Vagina (tissue), 2 donors: ENCODE measurements at regions not wholly inside any gene's neighbourhood (a gene's known extent, or its start where the extent isn't known, plus 50 kb on each side); places are given as distances from the start of the nearest gene placed in this dataset.

Experiments
- DNase-seq, 2 donors: peaks; one replicate each; pipeline ENCODE4 v3.0.0-alpha.2; 2017; ENCODE audit errors: extremely low spot score in 2 of 2
- H3K27ac ChIP-seq: fragments of 200-600 bp; sonication (generic); one replicate; pipeline ENCODE4 v1.5.1; 2019
- H3K27me3 ChIP-seq: fragments of 200-600 bp; sonication (generic); one replicate; pipeline ENCODE4 v1.5.1; 2019
- H3K36me3 ChIP-seq, 2 donors: fragments of 200-600 bp; sonication (generic); one replicate each; pipeline ENCODE4 v1.5.1; 2017 to 2019
- H3K4me1 ChIP-seq: fragments of 200-600 bp; sonication (generic); one replicate; pipeline ENCODE4 v1.5.1; 2019
- H3K4me3 ChIP-seq, 2 donors: fragments of 200-600 bp; sonication (generic); 1 replicate in 1 of 2; 2 replicates in 1 of 2; pipeline ENCODE4 v1.5.1; 2016 to 2019
- H3K9me3 ChIP-seq: fragments of 200-600 bp; sonication (generic); one replicate; pipeline ENCODE4 v1.5.1; 2019
- POLR2A ChIP-seq, 2 donors: fragments of 450-650 bp; IDR thresholded peaks; one replicate each; pipeline ENCODE4 v1.6.1; 2017; ENCODE audit warnings: antibody characterized with exemption in 2 of 2, mild to moderate bottlenecking in 2 of 2, moderate library complexity in 2 of 2
- POLR2AphosphoS5 ChIP-seq, 2 donors: sonication (generic); formaldehyde crosslinking; IDR thresholded peaks; one replicate each; pipeline ENCODE4 v1.9.0; 2017; ENCODE audit warnings: antibody characterized with exemption in 2 of 2, mild to moderate bottlenecking in 2 of 2, low read depth in 1 of 2; ENCODE audit not compliant: insufficient read depth in 1 of 2
- intact Hi-C: fragments of 100-400 bp; cut with DNase I; formaldehyde crosslinking; loops from one replicate; pipeline ENCODE4 v1.15.1; 2023
- TF ChIP-seq, protein P1 (sequence below), 3 experiments: fragments of 450-650 bp in 2 of 3; fragments of 200-600 bp in 1 of 3; sonication (generic) in 1 of 3; IDR thresholded peaks; one replicate each; pipeline ENCODE4 v1.5.1; 2017 to 2019; ENCODE audit warnings: antibody characterized with exemption in 3 of 3, mild to moderate bottlenecking in 2 of 3, moderate library complexity in 2 of 3

DNA sequence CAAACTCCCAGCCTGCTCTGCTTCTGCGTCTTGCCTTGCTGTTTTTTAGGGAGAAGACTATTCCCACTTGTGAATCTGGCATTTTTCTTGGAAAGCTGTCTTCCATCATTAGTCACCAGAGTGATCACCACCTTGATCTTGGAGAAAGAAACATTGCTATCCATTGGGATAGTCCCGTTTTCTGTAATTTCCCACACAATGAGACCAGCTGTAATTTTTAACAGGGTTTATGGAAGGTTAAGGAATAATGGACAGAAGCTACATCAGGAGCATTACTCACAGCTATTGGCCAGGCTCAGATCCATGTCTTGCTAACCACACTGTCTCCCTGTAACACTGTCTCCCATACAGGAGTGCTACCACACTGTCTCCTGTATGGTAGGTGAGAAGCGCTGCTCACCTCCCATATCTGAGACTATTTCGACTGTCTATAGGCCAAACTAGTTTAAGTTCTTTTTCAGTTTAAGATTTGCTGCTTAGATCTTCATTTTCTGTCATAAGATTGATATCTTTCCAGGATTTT is 523.0 kb downstream of the SPRY1 start:
- Histone ChIP-seq H3K36me3 (no peaks in the 10 kb centered on the region), H3K4me1 (no peaks in the 10 kb centered on the region), H3K27me3 (no peaks in the 10 kb centered on the region), H3K9me3 (no peaks in the 10 kb centered on the region), H3K27ac (no peak overlapping the region), H3K4me3 (no peak overlapping the region)
- TF ChIP-seq POLR2AphosphoS5 (IDR thresholded peaks at IDR 0.05; ENCODE audit: insufficient read depth in 1 of 2, low read depth in 1 of 2), result no peak
- TF ChIP-seq POLR2A (IDR thresholded peaks at IDR 0.05), result no peak
- TF ChIP-seq, protein P1, sequence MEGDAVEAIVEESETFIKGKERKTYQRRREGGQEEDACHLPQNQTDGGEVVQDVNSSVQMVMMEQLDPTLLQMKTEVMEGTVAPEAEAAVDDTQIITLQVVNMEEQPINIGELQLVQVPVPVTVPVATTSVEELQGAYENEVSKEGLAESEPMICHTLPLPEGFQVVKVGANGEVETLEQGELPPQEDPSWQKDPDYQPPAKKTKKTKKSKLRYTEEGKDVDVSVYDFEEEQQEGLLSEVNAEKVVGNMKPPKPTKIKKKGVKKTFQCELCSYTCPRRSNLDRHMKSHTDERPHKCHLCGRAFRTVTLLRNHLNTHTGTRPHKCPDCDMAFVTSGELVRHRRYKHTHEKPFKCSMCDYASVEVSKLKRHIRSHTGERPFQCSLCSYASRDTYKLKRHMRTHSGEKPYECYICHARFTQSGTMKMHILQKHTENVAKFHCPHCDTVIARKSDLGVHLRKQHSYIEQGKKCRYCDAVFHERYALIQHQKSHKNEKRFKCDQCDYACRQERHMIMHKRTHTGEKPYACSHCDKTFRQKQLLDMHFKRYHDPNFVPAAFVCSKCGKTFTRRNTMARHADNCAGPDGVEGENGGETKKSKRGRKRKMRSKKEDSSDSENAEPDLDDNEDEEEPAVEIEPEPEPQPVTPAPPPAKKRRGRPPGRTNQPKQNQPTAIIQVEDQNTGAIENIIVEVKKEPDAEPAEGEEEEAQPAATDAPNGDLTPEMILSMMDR (IDR thresholded peaks at IDR 0.05), result no peak
- intact Hi-C loops, result no loop called here
- no peak for DNase-seq

DNA sequence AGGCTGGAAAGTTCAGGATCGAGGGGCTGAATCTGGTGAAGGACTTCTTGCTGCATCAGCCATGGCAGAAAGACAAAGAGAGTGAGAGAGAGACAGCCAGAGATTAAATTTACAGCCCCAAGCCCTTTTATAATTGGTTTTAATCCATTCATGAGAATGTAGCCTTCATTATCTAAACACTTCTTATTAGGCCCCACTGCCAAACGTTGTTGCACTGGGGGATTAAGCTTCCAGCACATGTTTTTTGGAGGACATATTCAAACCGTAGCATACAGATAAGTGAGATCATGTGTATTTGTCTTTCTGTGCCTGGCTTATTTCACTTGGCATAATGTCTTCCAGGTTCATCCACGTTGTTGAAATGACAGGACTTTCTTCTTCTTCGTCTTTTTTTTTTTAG is 524.7 kb downstream of the SPRY1 start:
- intact Hi-C loops, result no loop called here
- Histone ChIP-seq H3K27me3 (no peaks in the 10 kb centered on the region), H3K4me3 (no peak overlapping the region)

DNA sequence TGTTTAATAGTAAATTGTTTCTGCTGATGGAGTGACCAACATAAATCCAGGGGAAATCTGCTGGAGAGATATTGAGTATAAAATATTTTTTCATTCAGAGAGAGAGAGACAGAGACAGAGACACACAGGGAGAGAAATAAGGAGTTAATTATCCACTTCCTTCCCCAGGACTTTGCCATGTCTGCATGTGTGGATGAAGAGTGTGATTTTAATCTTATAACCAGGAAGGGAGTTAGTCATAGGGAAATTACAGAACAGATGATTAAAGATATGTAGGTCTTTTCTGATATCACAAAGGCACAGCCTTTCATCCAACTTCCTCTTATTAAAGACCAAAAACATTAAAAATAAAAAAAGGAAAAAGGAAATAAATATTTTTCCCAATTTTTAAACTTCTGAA is 526.3 kb downstream of the SPRY1 start:
- intact Hi-C loops, result no loop called here
- H3K27me3 ChIP-seq, result no peaks in the 10 kb centered on the region
- H3K4me3 ChIP-seq, result no peak overlapping the region
- H3K4me1 ChIP-seq, result no peaks in the 10 kb centered on the region
- TF ChIP-seq, protein P1 (IDR thresholded peaks at IDR 0.05), result no peak
- TF ChIP-seq POLR2A (IDR thresholded peaks at IDR 0.05), result no peak
- TF ChIP-seq POLR2AphosphoS5 (IDR thresholded peaks at IDR 0.05; ENCODE audit: insufficient read depth in 1 of 2, low read depth in 1 of 2), result no peak
- H3K9me3 ChIP-seq, result no peaks in the 10 kb centered on the region
- DNase-seq, result no peak
- H3K36me3 ChIP-seq, result no peaks in the 10 kb centered on the region
- H3K27ac ChIP-seq, result no peak overlapping the region

More for the DNA sequence above, 524.7 kb downstream of the SPRY1 start:
- Histone ChIP-seq H3K36me3 (no peaks in the 10 kb centered on the region), H3K9me3 (no peaks in the 10 kb centered on the region), H3K27ac (no peak overlapping the region), H3K4me1 (no peaks in the 10 kb centered on the region)
- TF ChIP-seq POLR2AphosphoS5 (IDR thresholded peaks at IDR 0.05; ENCODE audit: insufficient read depth in 1 of 2, low read depth in 1 of 2) (no peak), POLR2A (IDR thresholded peaks at IDR 0.05) (no peak)
- TF ChIP-seq, protein P1 (IDR thresholded peaks at IDR 0.05), result no peak
- DNase-seq, result no peak

DNA sequence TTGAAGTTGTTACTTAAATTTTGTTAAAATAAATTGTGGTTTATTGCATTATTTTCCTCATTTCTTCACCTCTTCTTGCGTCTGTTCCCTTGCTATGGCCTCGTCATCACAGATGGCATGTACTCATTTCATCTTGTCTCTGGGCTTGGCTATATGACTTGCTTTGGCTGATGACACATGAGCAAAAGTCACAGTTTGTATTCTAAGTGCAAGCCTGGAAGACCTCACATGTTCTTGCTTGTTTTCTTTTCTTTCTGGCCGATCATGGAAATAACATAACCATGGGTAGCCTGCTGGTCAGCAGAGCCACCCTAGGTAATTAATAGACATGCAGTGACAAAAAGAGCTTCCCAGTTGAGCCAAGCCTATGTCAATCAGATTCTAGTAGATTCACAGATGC is 527.9 kb downstream of the SPRY1 start:
- Histone ChIP-seq H3K9me3 (no peaks in the 10 kb centered on the region), H3K4me1 (no peaks in the 10 kb centered on the region), H3K36me3 (no peaks in the 10 kb centered on the region), H3K4me3 (no peak overlapping the region), H3K27ac (no peak overlapping the region), H3K27me3 (no peaks in the 10 kb centered on the region)
- intact Hi-C loops, result no loop called here
- DNase-seq, result no peak
- TF ChIP-seq, protein P1 (IDR thresholded peaks at IDR 0.05), result no peak
- TF ChIP-seq POLR2AphosphoS5 (IDR thresholded peaks at IDR 0.05; ENCODE audit: insufficient read depth in 1 of 2, low read depth in 1 of 2), result no peak
- no peak for TF ChIP-seq POLR2A (IDR thresholded peaks at IDR 0.05)

DNA sequence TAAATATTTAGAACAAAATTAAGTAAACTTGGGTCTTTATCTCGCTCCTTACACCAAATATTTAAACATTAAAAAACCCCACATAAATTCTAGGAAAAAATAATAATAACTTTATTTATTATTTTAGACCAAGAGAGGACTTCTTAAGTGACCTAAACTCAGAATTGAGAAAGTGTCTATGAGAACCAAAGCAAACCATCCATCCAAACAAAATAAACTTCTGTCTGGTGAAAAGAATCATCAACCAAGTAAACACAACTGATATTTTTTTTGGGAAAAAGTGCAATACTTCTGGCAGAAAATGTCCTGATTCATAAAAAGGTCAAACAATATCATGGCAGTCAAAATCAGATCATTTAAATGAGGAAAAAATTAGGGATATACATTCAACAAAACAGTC is 533.0 kb downstream of the SPRY1 start:
- no peaks in the 10 kb centered on the region for H3K9me3 ChIP-seq
- no peaks in the 10 kb centered on the region for H3K36me3 ChIP-seq
- intact Hi-C loops, result no loop called here
- no peaks in the 10 kb centered on the region for H3K27me3 ChIP-seq
- H3K4me3 ChIP-seq, result no peak overlapping the region
- DNase-seq, result no peak
- TF ChIP-seq, protein P1 (IDR thresholded peaks at IDR 0.05), result no peak
- TF ChIP-seq POLR2A (IDR thresholded peaks at IDR 0.05) (no peak), POLR2AphosphoS5 (IDR thresholded peaks at IDR 0.05; ENCODE audit: insufficient read depth in 1 of 2, low read depth in 1 of 2) (no peak)
- no peak overlapping the region for H3K27ac ChIP-seq
- no peaks in the 10 kb centered on the region for H3K4me1 ChIP-seq
